GM12878 (cell line): ENCODE measurements at regions not wholly inside any gene's neighbourhood (a gene's known extent, or its start where the extent isn't known, plus 50 kb on each side); places are given as distances from the start of the nearest gene placed in this dataset.

Experiments used
- CBX5 ChIP-seq: sonication (generic); IDR thresholded peaks from 2 replicates; pipeline ENCODE4 v1.6.1; 2016; ENCODE audit warnings: low read depth, moderate library complexity, mild to moderate bottlenecking, inconsistent platforms
- EP300 ChIP-seq, 2 experiments: fragments of 150-350 bp in 1 of 2; IDR thresholded peaks; 2 replicates each; pipeline ENCODE4 v1.6.1; 2011 to 2012; ENCODE audit warnings: low read depth in 2 of 2, low read length in 2 of 2, borderline replicate concordance in 1 of 2, improper control_type of control experiment in 1 of 2, inconsistent platforms in 1 of 2; ENCODE audit not compliant: control insufficient read depth in 1 of 2
- MXI1 ChIP-seq: fragments of 150-350 bp; IDR thresholded peaks from 2 replicates; pipeline ENCODE4 v1.6.1; 2011; ENCODE audit warnings: low read depth, mild to moderate bottlenecking, inconsistent platforms, low read length, improper control_type of control experiment
- NR2C2 ChIP-seq: IDR thresholded peaks from 2 replicates; pipeline ENCODE4 v1.6.1; 2011; ENCODE audit warnings: borderline replicate concordance, low read depth; ENCODE audit not compliant: control insufficient read depth, insufficient read length
- YY1 ChIP-seq: IDR thresholded peaks from 2 replicates; pipeline ENCODE4 v1.6.1; 2011; ENCODE audit warnings: low read depth, mild to moderate bottlenecking, low read length
- TF ChIP-seq, protein P1 (sequence below), 3 experiments: IDR thresholded peaks in 2 of 3; conservative IDR thresholded peaks in 1 of 3; 2 replicates each; pipeline ENCODE4 v1.5.1; 2011; ENCODE audit warnings: low read depth in 3 of 3, low read length in 3 of 3, mild to moderate bottlenecking in 3 of 3, control low read depth in 2 of 3, moderate library complexity in 2 of 3, inconsistent platforms in 1 of 3, mixed read lengths in 1 of 3; ENCODE audit not compliant: control insufficient read depth in 2 of 3, insufficient read depth in 1 of 3; ENCODE audit errors: extremely low read depth in 1 of 3
- TF ChIP-seq, protein P2 (sequence below): IDR thresholded peaks from 2 replicates; pipeline ENCODE4 v1.6.1; 2012; ENCODE audit warnings: low read depth, low read length, improper control_type of control experiment

- TF ChIP-seq YY1 = no peak
- TF ChIP-seq CBX5 = no peak
- TF ChIP-seq, protein P1, sequence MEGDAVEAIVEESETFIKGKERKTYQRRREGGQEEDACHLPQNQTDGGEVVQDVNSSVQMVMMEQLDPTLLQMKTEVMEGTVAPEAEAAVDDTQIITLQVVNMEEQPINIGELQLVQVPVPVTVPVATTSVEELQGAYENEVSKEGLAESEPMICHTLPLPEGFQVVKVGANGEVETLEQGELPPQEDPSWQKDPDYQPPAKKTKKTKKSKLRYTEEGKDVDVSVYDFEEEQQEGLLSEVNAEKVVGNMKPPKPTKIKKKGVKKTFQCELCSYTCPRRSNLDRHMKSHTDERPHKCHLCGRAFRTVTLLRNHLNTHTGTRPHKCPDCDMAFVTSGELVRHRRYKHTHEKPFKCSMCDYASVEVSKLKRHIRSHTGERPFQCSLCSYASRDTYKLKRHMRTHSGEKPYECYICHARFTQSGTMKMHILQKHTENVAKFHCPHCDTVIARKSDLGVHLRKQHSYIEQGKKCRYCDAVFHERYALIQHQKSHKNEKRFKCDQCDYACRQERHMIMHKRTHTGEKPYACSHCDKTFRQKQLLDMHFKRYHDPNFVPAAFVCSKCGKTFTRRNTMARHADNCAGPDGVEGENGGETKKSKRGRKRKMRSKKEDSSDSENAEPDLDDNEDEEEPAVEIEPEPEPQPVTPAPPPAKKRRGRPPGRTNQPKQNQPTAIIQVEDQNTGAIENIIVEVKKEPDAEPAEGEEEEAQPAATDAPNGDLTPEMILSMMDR (IDR thresholded peaks at IDR 0.05 in 2 of 3, conservative IDR thresholded peaks at IDR 0.05 in 1 of 3; ENCODE audit: control insufficient read depth in 2 of 3, extremely low read depth in 1 of 3, insufficient read depth in 1 of 3, low read depth in 3 of 3, low read length in 3 of 3) = no peak
- no peak for TF ChIP-seq EP300 (IDR thresholded peaks at IDR 0.05; ENCODE audit: borderline replicate concordance in 1 of 2, control insufficient read depth in 1 of 2, low read depth in 2 of 2, low read length in 2 of 2)
- TF ChIP-seq, protein P2, sequence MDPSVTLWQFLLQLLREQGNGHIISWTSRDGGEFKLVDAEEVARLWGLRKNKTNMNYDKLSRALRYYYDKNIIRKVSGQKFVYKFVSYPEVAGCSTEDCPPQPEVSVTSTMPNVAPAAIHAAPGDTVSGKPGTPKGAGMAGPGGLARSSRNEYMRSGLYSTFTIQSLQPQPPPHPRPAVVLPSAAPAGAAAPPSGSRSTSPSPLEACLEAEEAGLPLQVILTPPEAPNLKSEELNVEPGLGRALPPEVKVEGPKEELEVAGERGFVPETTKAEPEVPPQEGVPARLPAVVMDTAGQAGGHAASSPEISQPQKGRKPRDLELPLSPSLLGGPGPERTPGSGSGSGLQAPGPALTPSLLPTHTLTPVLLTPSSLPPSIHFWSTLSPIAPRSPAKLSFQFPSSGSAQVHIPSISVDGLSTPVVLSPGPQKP = no peak
- TF ChIP-seq MXI1 = no peak
- TF ChIP-seq NR2C2 = no peak
Observed at GRCh38 chr13:108070491-108070890, 144.8 kb downstream of the LIG4 start.
